ENCODE measurements at regions not wholly inside any gene's neighbourhood (a gene's known extent, or its start where the extent isn't known, plus 50 kb on each side); places are given as distances from the start of the nearest gene placed in this dataset.

GRCh38 chr5:51746023-51746422, 362.8 kb downstream of the ISL1 start:
- TF ChIP-seq, protein P1, sequence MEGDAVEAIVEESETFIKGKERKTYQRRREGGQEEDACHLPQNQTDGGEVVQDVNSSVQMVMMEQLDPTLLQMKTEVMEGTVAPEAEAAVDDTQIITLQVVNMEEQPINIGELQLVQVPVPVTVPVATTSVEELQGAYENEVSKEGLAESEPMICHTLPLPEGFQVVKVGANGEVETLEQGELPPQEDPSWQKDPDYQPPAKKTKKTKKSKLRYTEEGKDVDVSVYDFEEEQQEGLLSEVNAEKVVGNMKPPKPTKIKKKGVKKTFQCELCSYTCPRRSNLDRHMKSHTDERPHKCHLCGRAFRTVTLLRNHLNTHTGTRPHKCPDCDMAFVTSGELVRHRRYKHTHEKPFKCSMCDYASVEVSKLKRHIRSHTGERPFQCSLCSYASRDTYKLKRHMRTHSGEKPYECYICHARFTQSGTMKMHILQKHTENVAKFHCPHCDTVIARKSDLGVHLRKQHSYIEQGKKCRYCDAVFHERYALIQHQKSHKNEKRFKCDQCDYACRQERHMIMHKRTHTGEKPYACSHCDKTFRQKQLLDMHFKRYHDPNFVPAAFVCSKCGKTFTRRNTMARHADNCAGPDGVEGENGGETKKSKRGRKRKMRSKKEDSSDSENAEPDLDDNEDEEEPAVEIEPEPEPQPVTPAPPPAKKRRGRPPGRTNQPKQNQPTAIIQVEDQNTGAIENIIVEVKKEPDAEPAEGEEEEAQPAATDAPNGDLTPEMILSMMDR (IDR thresholded peaks at IDR 0.05; ENCODE audit: insufficient read depth, low read length, poor library complexity, severe bottlenecking), result no peak
- TF ChIP-seq EZH2phosphoT487 (conservative IDR thresholded peaks at IDR 0.05; ENCODE audit: low read length), result no peak

Measured in SU-DHL-6 (cell line).